Keratinocyte (primary cell): ENCODE measurements at regions not wholly inside any gene's neighbourhood (a gene's known extent, or its start where the extent isn't known, plus 50 kb on each side); places are given as distances from the start of the nearest gene placed in this dataset.

Experiments
- EZH2 ChIP-seq: IDR thresholded peaks from one replicate; pipeline ENCODE4 v1.6.1; 2012; ENCODE audit warnings: inconsistent platforms, mild to moderate bottlenecking, low read length, moderate library complexity
- TF ChIP-seq, protein P1 (sequence below), 3 experiments: IDR thresholded peaks in 1 of 3; conservative IDR thresholded peaks in 1 of 3; optimal IDR thresholded peaks in 1 of 3; 2 replicates in 2 of 3; 3 replicates in 1 of 3; pipeline versions ENCODE3 to v1.5.1; 2011; ENCODE audit warnings: low read length in 3 of 3, mild to moderate bottlenecking in 3 of 3, moderate library complexity in 2 of 3, control low read depth in 1 of 3, inconsistent platforms in 1 of 3; ENCODE audit not compliant: insufficient read depth in 2 of 3; ENCODE audit errors: extremely low read depth in 1 of 3

- TF ChIP-seq, protein P1, sequence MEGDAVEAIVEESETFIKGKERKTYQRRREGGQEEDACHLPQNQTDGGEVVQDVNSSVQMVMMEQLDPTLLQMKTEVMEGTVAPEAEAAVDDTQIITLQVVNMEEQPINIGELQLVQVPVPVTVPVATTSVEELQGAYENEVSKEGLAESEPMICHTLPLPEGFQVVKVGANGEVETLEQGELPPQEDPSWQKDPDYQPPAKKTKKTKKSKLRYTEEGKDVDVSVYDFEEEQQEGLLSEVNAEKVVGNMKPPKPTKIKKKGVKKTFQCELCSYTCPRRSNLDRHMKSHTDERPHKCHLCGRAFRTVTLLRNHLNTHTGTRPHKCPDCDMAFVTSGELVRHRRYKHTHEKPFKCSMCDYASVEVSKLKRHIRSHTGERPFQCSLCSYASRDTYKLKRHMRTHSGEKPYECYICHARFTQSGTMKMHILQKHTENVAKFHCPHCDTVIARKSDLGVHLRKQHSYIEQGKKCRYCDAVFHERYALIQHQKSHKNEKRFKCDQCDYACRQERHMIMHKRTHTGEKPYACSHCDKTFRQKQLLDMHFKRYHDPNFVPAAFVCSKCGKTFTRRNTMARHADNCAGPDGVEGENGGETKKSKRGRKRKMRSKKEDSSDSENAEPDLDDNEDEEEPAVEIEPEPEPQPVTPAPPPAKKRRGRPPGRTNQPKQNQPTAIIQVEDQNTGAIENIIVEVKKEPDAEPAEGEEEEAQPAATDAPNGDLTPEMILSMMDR (optimal IDR thresholded peaks at IDR 0.05 in 1 of 3, IDR thresholded peaks at IDR 0.05 in 1 of 3, conservative IDR thresholded peaks at IDR 0.05 in 1 of 3; ENCODE audit: extremely low read depth in 1 of 3, insufficient read depth in 2 of 3, low read length in 3 of 3) = no peak
- TF ChIP-seq EZH2 = no peak
These were observed 459.4 kb upstream of the JARID2 start for GRCh38 chr6:14786455-14786854.
